DOHH2 (cell line): ENCODE measurements at regions not wholly inside any gene's neighbourhood (a gene's known extent, or its start where the extent isn't known, plus 50 kb on each side); places are given as distances from the start of the nearest gene placed in this dataset.

Source experiments
- CTCF ChIP-seq: fragments of 200-600 bp; sonication (generic); IDR thresholded peaks from one replicate; pipeline ENCODE4 v1.5.1; 2014; ENCODE audit warnings: antibody characterized with exemption, mild to moderate bottlenecking, low read depth, low read length; ENCODE audit not compliant: poor library complexity, severe bottlenecking
- EZH2phosphoT487 ChIP-seq: fragments of 200-600 bp; sonication (generic); IDR thresholded peaks from 2 replicates; pipeline ENCODE4 v1.6.1; 2017; ENCODE audit warnings: borderline replicate concordance, mild to moderate bottlenecking, antibody characterized with exemption, low read length, moderate library complexity, mixed read lengths

GRCh38 chr3:102259663-102260062 is 175.2 kb upstream of the ZPLD1 start:
- TF ChIP-seq CTCF (no peak), EZH2phosphoT487 (no peak)
